ENCODE measurements at regions not wholly inside any gene's neighbourhood (a gene's known extent, or its start where the extent isn't known, plus 50 kb on each side); places are given as distances from the start of the nearest gene placed in this dataset.
"Not testable (repeated sequence)": the region's sequence is repeated elsewhere in the genome, so short reads cannot be mapped to it uniquely, and the experiment has no call there.

DNA sequence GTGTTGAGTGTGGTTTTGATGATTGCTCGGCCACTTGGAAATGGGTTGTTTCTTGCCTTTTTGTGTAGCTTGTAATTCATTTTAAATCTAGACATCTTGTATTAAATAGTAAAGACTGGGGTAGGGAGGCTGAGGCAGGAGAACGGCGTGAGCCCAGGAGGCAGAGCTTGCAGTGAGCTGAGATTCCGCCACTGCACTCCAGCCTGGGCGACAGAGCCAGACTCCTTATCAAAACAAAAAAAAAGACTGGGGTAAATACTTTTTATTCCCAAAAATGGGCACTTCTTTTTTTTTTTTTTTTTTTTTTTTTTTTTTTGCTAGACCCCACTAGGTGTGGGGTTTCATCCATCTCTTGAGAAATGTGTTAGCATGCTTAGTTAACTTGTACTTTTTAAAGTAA, 258.8 kb upstream of the FAM240B start:
- H3K27me3 ChIP-seq; ATAC-seq; H3K4me3 ChIP-seq; intact Hi-C loops (cut with DNase I); H3K36me3 ChIP-seq (replicated peaks in 1 of 2; ENCODE audit: insufficient read depth in 1 of 2, low read depth in 2 of 2); H3K9me3 ChIP-seq; H3K4me1 ChIP-seq; H3K27ac ChIP-seq; DNase-seq: not testable (repeated sequence)
- 84% methylated on average over 4 of the region's 5 CpGs; no CpG with 5 or more reads in 1 of the 2 donors for WGBS, 2 donors

DNA sequence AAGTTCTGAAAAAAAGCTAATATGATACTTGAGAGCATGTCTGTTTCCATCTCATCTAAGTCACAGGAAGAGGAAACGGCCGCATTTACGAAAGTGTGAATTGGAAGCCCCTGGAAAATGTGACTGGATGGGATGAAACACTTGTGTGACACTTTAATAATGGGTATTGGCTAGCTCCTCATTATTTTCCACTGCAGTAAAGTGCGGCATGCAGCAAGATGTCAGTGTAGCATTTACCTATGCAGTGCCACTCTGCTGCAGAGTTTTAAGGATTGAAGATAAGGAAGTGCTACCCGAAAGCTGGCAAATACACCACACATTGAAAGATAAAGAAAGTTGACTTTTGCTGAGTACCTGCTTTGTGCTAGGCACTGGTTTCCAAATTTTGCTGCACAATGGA, 249.5 kb upstream of the FAM240B start:
- 0 to 33% methylated on average over 3 to 4 of the region's 5 CpGs for WGBS, 2 donors
- intact Hi-C loops (cut with DNase I); H3K36me3 ChIP-seq (replicated peaks in 1 of 2; ENCODE audit: insufficient read depth in 1 of 2, low read depth in 2 of 2); H3K27ac ChIP-seq; H3K4me1 ChIP-seq; H3K27me3 ChIP-seq; ATAC-seq; DNase-seq; H3K9me3 ChIP-seq; H3K4me3 ChIP-seq: not testable (repeated sequence)

- intact Hi-C loops (cut with DNase I); H3K9me3 ChIP-seq: not testable (repeated sequence)
- WGBS, 2 donors, result 9% methylated on average over 1 of the region's 10 CpGs; no CpG with 5 or more reads in 1 of the 2 donors
Observed at GRCh38 chr9:38968651-38969374, 248.9 kb upstream of the FAM240B start.

DNA sequence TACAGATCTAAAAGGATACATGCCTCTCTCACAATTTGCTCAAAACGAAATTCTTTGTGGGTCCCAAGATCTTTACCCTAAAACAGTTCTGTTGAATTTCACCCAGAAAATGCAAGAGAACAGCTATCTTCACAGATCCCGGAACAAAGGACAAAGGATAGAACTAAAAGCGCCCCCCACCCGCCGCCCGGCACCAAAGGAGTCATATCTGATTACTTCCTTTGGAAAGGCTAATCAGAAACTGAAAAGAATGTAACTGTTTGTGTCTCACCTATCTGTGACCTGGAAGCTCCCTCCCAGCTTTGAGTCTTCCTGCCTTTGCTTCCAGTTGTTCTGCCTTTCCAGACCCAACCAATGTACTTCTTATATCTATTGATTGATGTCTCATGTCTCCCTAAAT, 247.9 kb upstream of the FAM240B start:
- H3K27ac ChIP-seq; H3K4me3 ChIP-seq; ATAC-seq; H3K9me3 ChIP-seq; DNase-seq; H3K36me3 ChIP-seq (replicated peaks in 1 of 2; ENCODE audit: insufficient read depth in 1 of 2, low read depth in 2 of 2); intact Hi-C loops (cut with DNase I); H3K4me1 ChIP-seq; H3K27me3 ChIP-seq: not testable (repeated sequence)
- WGBS, 2 donors, result no CpG with 5 or more reads among the region's 6 CpGs

More at GRCh38 chr9:38968651-38969374, 248.9 kb upstream of the FAM240B start:
- peak; percentile 75 for ATAC-seq
- not testable (repeated sequence) for DNase-seq; H3K4me3 ChIP-seq; H3K36me3 ChIP-seq (replicated peaks in 1 of 2; ENCODE audit: insufficient read depth in 1 of 2, low read depth in 2 of 2); H3K27me3 ChIP-seq; H3K27ac ChIP-seq; H3K4me1 ChIP-seq

- 40% methylated on average over 2 of the region's 3 CpGs; no CpG with 5 or more reads in 1 of the 2 donors for WGBS, 2 donors
- H3K27me3 ChIP-seq; H3K4me1 ChIP-seq; ATAC-seq; H3K4me3 ChIP-seq; H3K27ac ChIP-seq; DNase-seq; H3K36me3 ChIP-seq (replicated peaks in 1 of 2; ENCODE audit: insufficient read depth in 1 of 2, low read depth in 2 of 2); H3K9me3 ChIP-seq; intact Hi-C loops (cut with DNase I): not testable (repeated sequence)
Observed at GRCh38 chr9:38967285-38967684, 247.4 kb upstream of the FAM240B start.

DNA sequence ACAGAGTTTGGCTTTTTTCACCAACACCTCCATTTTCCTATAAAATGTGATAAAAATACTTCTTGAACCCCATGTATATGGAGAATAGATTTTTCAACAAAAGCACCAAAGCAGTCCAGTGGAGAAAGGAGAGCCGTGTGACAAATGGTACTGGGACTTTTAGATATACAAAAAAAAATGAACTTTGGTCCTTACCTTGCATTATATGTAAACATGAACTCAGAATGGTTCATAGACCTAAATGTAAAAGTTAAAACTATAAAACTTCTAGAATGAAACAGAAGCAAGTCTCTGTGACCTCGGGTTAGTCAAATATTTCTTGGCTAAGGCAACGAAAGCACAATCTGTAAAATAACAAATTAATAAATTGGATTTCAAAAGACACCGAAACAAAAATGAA, 239.9 kb upstream of the FAM240B start:
- DNase-seq; H3K27ac ChIP-seq; H3K4me1 ChIP-seq; ATAC-seq; H3K36me3 ChIP-seq (replicated peaks in 1 of 2; ENCODE audit: insufficient read depth in 1 of 2, low read depth in 2 of 2); H3K27me3 ChIP-seq; intact Hi-C loops (cut with DNase I); H3K9me3 ChIP-seq; H3K4me3 ChIP-seq: not testable (repeated sequence)
- WGBS, 2 donors, result no CpG with 5 or more reads among the region's 4 CpGs

DNA sequence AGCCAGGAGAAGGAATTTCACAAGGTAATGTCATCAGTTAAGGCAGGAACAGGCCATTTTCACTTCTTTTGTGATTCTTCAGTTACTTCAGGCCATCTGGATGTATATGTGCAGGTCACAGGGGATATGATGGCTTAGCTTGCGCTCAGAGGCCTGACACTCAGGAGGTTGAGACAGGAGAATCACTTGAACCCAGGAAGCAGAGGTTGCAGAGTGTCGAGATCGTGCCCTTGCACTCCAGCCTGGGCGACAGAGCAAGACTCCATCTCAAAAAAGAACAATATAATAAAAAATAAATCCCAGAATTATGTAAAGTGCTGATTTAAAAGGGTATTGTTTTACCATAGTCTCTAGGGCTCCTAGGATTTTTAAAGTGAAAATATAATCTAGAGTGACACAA, 235.9 kb upstream of the FAM240B start:
- H3K27ac ChIP-seq; H3K9me3 ChIP-seq; intact Hi-C loops (cut with DNase I); H3K4me3 ChIP-seq; H3K27me3 ChIP-seq; H3K36me3 ChIP-seq (replicated peaks in 1 of 2; ENCODE audit: insufficient read depth in 1 of 2, low read depth in 2 of 2); DNase-seq; H3K4me1 ChIP-seq; ATAC-seq: not testable (repeated sequence)
- 78 to 80% methylated on average over 4 of the region's 4 CpGs for WGBS, 2 donors

DNA sequence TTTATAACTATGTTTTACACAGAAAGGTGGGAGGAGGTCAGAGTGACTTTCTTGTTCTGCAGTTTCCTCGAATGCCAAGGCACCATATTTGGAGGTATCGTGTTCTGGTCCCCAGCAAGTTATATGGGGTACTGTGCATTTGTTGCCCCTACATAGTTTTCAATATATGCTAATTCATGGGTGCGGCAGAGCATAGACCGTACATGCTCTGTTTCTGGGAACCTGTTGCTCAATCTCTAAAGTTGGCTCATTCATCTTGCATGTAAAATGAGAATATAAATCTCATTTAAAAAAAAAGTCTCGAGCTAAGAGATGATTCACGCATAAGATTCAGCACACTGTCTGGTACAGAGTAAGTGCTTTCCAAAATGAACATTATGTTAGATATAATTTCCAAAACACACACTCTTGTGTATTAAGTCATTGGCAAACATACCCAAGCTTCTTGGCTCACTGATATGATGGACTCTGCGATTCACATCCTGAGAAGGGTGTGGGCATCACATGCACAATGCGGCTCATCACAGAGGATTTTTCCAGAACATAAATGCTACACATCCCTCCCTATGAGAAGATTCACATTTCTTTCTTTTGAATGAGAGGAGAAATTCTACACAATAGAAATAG, 232.9 kb upstream of the FAM240B start:
- DNase-seq; H3K27me3 ChIP-seq; H3K4me1 ChIP-seq; H3K36me3 ChIP-seq (replicated peaks in 1 of 2; ENCODE audit: insufficient read depth in 1 of 2, low read depth in 2 of 2); H3K27ac ChIP-seq; intact Hi-C loops (cut with DNase I); ATAC-seq; H3K4me3 ChIP-seq; H3K9me3 ChIP-seq: not testable (repeated sequence)
- 57 to 61% methylated on average over 2 to 4 of the region's 8 CpGs for WGBS, 2 donors

DNA sequence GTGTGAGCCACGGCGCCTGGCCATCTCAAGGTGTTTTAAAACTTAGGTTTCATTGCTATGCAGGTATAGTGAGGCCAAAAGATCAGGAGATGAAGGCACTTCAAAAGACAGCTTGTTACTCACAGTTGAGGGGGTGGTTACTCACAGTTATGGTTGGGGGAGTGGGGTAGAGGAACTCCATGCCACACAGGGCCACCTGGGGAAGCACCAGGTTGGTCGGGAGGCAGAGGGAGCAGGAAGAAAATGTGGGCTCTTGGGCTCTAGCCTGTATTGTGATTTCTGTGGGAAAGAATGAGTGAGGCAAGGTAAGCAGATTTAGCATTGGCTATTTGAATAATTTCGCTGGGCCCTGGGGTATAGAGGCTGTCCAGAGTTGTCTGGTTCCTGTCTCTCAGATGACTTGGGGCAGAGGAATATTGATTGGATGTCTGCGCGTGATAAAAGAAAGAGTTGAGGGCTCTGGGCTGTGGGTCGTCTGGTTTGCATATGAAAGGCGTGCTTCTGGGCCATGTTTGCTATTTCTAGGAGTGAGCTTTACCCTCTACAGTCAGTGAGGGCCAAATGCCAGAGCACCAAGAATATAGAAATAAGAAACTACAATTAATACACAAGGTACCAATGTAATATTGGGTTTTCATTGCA, 226.1 kb upstream of the FAM240B start:
- H3K27ac ChIP-seq; intact Hi-C loops (cut with DNase I); H3K4me3 ChIP-seq; H3K36me3 ChIP-seq (replicated peaks in 1 of 2; ENCODE audit: insufficient read depth in 1 of 2, low read depth in 2 of 2); DNase-seq; H3K27me3 ChIP-seq; H3K9me3 ChIP-seq; ATAC-seq; H3K4me1 ChIP-seq: not testable (repeated sequence)
- no CpG with 5 or more reads among the region's 8 CpGs for WGBS, 2 donors

DNA sequence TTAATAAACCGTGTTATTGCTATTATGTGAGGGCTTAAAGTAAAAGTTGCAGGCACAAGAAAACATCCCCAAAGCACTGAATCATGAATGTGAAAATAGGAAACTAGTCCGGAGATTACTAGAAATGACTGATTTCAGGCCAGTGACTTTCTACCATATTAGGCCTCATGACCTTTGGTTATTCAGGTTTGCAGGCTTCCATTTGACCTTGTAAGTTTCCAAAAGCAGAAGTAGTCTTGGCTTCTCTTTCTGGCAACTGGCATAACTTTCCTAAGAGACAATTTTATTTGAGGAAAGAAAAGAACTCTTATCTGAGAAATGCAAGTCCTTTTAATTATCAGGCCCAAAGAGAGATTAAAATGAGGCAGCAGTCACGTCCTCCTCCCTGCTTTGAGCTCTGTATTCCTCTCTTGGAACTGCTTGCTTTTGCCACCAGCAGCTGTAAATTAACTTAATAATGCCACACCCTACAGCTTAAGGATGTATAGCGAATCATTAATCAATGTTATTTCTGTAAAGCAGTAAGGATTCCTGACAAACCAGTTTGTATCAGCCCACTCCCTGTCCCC, 225.0 kb upstream of the FAM240B start:
- ATAC-seq; H3K27me3 ChIP-seq; H3K9me3 ChIP-seq; H3K4me1 ChIP-seq; intact Hi-C loops (cut with DNase I); DNase-seq; H3K36me3 ChIP-seq (replicated peaks in 1 of 2; ENCODE audit: insufficient read depth in 1 of 2, low read depth in 2 of 2); H3K27ac ChIP-seq; H3K4me3 ChIP-seq: not testable (repeated sequence)
- WGBS, 2 donors, result no CpG with 5 or more reads among the region's 4 CpGs

DNA sequence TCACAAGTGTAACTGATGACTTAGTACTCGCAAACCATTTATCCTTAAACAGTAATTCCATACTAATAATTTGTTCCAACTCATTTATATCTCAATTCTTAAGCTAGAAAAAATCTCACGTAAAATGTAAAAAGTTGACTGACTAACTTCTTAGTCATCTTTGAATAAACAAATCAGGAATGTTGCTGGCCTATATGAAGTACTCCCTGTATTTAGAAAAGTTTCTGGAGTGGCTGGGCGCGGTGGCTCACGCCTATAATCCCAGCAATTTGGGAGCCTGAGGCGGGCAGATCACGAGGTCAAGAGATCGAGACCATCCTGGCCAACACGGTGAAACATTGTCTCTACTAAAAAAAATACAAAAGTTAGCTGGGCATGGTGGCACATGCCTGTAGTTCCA, 220.6 kb upstream of the FAM240B start:
- no CpG with 5 or more reads among the region's 9 CpGs for WGBS, 2 donors
- H3K4me3 ChIP-seq; intact Hi-C loops (cut with DNase I); H3K9me3 ChIP-seq; H3K4me1 ChIP-seq; H3K36me3 ChIP-seq (replicated peaks in 1 of 2; ENCODE audit: insufficient read depth in 1 of 2, low read depth in 2 of 2); H3K27ac ChIP-seq; DNase-seq; H3K27me3 ChIP-seq; ATAC-seq: not testable (repeated sequence)

All from body of pancreas (tissue), 4 donors.